WTC11 (cell line): ENCODE measurements at regions not wholly inside any gene's neighbourhood (a gene's known extent, or its start where the extent isn't known, plus 50 kb on each side); places are given as distances from the start of the nearest gene placed in this dataset.

Source experiments
- ATAC-seq: fragments of 200-7000 bp; cut with Tn5 transposase; 2 replicates; pipeline ENCODE4 v1.10.0; 2021; ENCODE audit warnings: mild to moderate bottlenecking, moderate library complexity
- CTCF ChIA-PET: fragments of 300-600 bp; sonication (Branson Sonifier 250); formaldehyde crosslinking; loops from one replicate; lab custom pipeline; 2021; ENCODE audit warnings: antibody characterized with exemption; lab: Charles Lee
- POLR2A ChIA-PET: fragments of 350-600 bp; sonication (Branson Sonifier 250); formaldehyde crosslinking; loops from one replicate; lab custom pipeline; 2021; ENCODE audit warnings: antibody characterized with exemption; lab: Charles Lee
- DNase-seq: peaks from one replicate; pipeline ENCODE4 v3.0.0; 2021; ENCODE audit warnings: low spot score
- H3K27ac Mint-ChIP-seq: 2 replicates; pipeline ENCODE4 v1.8.0; 2021; ENCODE audit warnings: mixed read lengths
- H3K27me3 Mint-ChIP-seq: 2 replicates; pipeline ENCODE4 v1.8.0; 2021; ENCODE audit warnings: low read depth, mild to moderate bottlenecking, moderate library complexity, mixed read lengths
- H3K36me3 Mint-ChIP-seq: 2 replicates; pipeline ENCODE4 v1.8.0; 2021; ENCODE audit warnings: mixed read lengths
- H3K4me1 Mint-ChIP-seq: 2 replicates; pipeline ENCODE4 v1.8.0; 2022; ENCODE audit warnings: mixed read lengths
- H3K4me3 Mint-ChIP-seq: 2 replicates; pipeline ENCODE4 v1.8.0; 2021; ENCODE audit warnings: mild to moderate bottlenecking, moderate library complexity, mixed read lengths
- H3K9me3 Mint-ChIP-seq: 2 replicates; pipeline ENCODE4 v1.8.0; 2021; ENCODE audit warnings: mixed read lengths
- AR ChIP-seq: fragments of 250-450 bp; sonication (Bioruptor Pico); IDR thresholded peaks from 2 replicates; pipeline ENCODE4 v1.9.0; 2021; ENCODE audit warnings: mild to moderate bottlenecking
- ATF2 ChIP-seq: sonication (generic); formaldehyde crosslinking; IDR thresholded peaks from 2 replicates; pipeline ENCODE4 v1.8.1; 2022; ENCODE audit warnings: low read depth, missing genetic modification reagents, borderline replicate concordance
- EMX1 ChIP-seq: fragments of 250-450 bp; sonication (Bioruptor Pico); IDR thresholded peaks from 2 replicates; pipeline ENCODE4 v1.8.0; 2021; ENCODE audit warnings: mild to moderate bottlenecking
- FOXJ3 ChIP-seq: sonication (generic); formaldehyde crosslinking; IDR thresholded peaks from 2 replicates; pipeline ENCODE4 v1.9.0; 2021; ENCODE audit warnings: missing genetic modification reagents, mild to moderate bottlenecking, borderline replicate concordance
- FOXP1 ChIP-seq: sonication (generic); formaldehyde crosslinking; IDR thresholded peaks from 2 replicates; pipeline ENCODE4 v1.8.0; 2022; ENCODE audit warnings: missing genetic modification reagents, mild to moderate bottlenecking, moderate library complexity, borderline replicate concordance
- FOXP4 ChIP-seq: sonication (generic); formaldehyde crosslinking; IDR thresholded peaks from 2 replicates; pipeline ENCODE4 v1.8.0; 2022; ENCODE audit warnings: mild to moderate bottlenecking, missing genetic modification reagents
- JUN ChIP-seq: sonication (generic); formaldehyde crosslinking; IDR thresholded peaks from 2 replicates; pipeline ENCODE4 v1.8.0; 2023; ENCODE audit warnings: mild to moderate bottlenecking, missing genetic modification reagents
- KAT7 ChIP-seq: sonication (generic); formaldehyde crosslinking; IDR thresholded peaks from 2 replicates; pipeline ENCODE4 v1.8.1; 2023; ENCODE audit warnings: missing genetic modification reagents, mild to moderate bottlenecking, borderline replicate concordance
- MAX ChIP-seq: sonication (generic); formaldehyde crosslinking; IDR thresholded peaks from 2 replicates; pipeline ENCODE4 v1.8.0; 2022; ENCODE audit warnings: mild to moderate bottlenecking, missing genetic modification reagents
- NFATC4 ChIP-seq: fragments of 250-450 bp; sonication (Bioruptor Pico); IDR thresholded peaks from 2 replicates; pipeline ENCODE4 v1.9.0; 2021; ENCODE audit warnings: mild to moderate bottlenecking
- NFYB ChIP-seq: sonication (generic); formaldehyde crosslinking; conservative IDR thresholded peaks from 2 replicates; pipeline ENCODE4 v1.8.0; 2022; ENCODE audit warnings: low read depth, missing genetic modification reagents
- NR3C1 ChIP-seq: sonication (generic); formaldehyde crosslinking; conservative IDR thresholded peaks from 2 replicates; pipeline ENCODE4 v1.8.1; 2023; ENCODE audit warnings: low read depth, mild to moderate bottlenecking, missing genetic modification reagents
- TEAD4 ChIP-seq: sonication (generic); formaldehyde crosslinking; IDR thresholded peaks from 2 replicates; pipeline ENCODE4 v1.8.0; 2022; ENCODE audit warnings: mild to moderate bottlenecking, missing genetic modification reagents
- ZBTB21 ChIP-seq: sonication (generic); formaldehyde crosslinking; IDR thresholded peaks from 2 replicates; pipeline ENCODE4 v1.8.1; 2023; ENCODE audit warnings: mild to moderate bottlenecking, missing genetic modification reagents, borderline replicate concordance
- ZNF121 ChIP-seq: sonication (generic); formaldehyde crosslinking; IDR thresholded peaks from 2 replicates; pipeline ENCODE4 v1.8.0; 2023; ENCODE audit warnings: missing genetic modification reagents
- ZNF317 ChIP-seq: sonication (generic); formaldehyde crosslinking; IDR thresholded peaks from 2 replicates; pipeline ENCODE4 v1.8.1; 2023; ENCODE audit warnings: low read depth, mild to moderate bottlenecking, moderate library complexity, missing genetic modification reagents, borderline replicate concordance
- ZNF425 ChIP-seq: fragments of 250-450 bp; sonication (Bioruptor Pico); conservative IDR thresholded peaks from 2 replicates; pipeline ENCODE4 v1.9.0; 2021; ENCODE audit warnings: mild to moderate bottlenecking
- ZNF512 ChIP-seq: sonication (generic); formaldehyde crosslinking; IDR thresholded peaks from 2 replicates; pipeline ENCODE4 v1.8.1; 2022; ENCODE audit warnings: missing genetic modification reagents, borderline replicate concordance
- ZNF532 ChIP-seq: fragments of 250-450 bp; sonication (Bioruptor Pico); IDR thresholded peaks from 2 replicates; pipeline ENCODE4 v1.9.0; 2021; ENCODE audit warnings: mild to moderate bottlenecking, borderline replicate concordance

GRCh38 chr3:78013653-78014052, 973.8 kb downstream of the ROBO2 start (continued):
- no peak for TF ChIP-seq ATF2 (CRISPR knock-in tag)
- no peak for TF ChIP-seq ZNF512 (CRISPR knock-in tag)
- no peak for TF ChIP-seq NR3C1 (CRISPR knock-in tag)
- no peak for TF ChIP-seq NFYB (CRISPR knock-in tag)
- TF ChIP-seq EMX1: no peak
- TF ChIP-seq KAT7: no peak
- TF ChIP-seq NFATC4 (CRISPR knock-in tag): no peak
- TF ChIP-seq, all 79 proteins: peak for 0

- Mint-ChIP-seq H3K9me3 (peaks cover 17% of the 10 kb centered on the region), H3K27ac (no peak overlapping the region), H3K4me3 (no peak overlapping the region), H3K36me3 (peaks cover 13% of the 10 kb centered on the region), H3K27me3 (no peaks in the 10 kb centered on the region), H3K4me1 (no peaks in the 10 kb centered on the region; the same call in 1 of the 2 replicates)
- ChIA-PET POLR2A (no interaction called here), CTCF (no interaction called here)
- DNase-seq: no peak
- no peak for ATAC-seq
- TF ChIP-seq ZNF425 (CRISPR knock-in tag) (no peak), ZNF532 (CRISPR knock-in tag) (no peak), JUN (no peak), MAX (CRISPR knock-in tag) (no peak), NFYB (CRISPR knock-in tag) (no peak), AR (no peak), ZNF121 (CRISPR knock-in tag) (no peak), FOXP1 (CRISPR knock-in tag) (no peak), FOXP4 (CRISPR knock-in tag) (no peak), KAT7 (no peak), ZNF317 (CRISPR knock-in tag) (no peak), TEAD4 (CRISPR knock-in tag) (no peak), FOXJ3 (CRISPR knock-in tag) (no peak), ZBTB21 (CRISPR knock-in tag) (no peak)
Measured at GRCh38 chr3:78015856-78016255, 976.0 kb downstream of the ROBO2 start.
